Panc1 (cell line): ENCODE measurements at regions not wholly inside any gene's neighbourhood (a gene's known extent, or its start where the extent isn't known, plus 50 kb on each side); places are given as distances from the start of the nearest gene placed in this dataset.

Experiments used
- ATAC-seq: fragments of 200-7000 bp; cut with Tn5 transposase; 2 replicates; pipeline ENCODE4 v1.9.1; 2020; ENCODE audit warnings: mild to moderate bottlenecking, moderate library complexity
- BruUV-seq: library from RNA; stranded (reverse); fragments of 400-500 nt; replicated peaks from 2 replicates; lab custom pipeline; 2021; lab: Mats Ljungman, UMichigan
- CTCF ChIA-PET: fragments of 300-600 bp; sonication (Branson Sonifier 250); formaldehyde crosslinking; loops from one replicate; lab custom pipeline; 2022; ENCODE audit warnings: antibody characterized with exemption; lab: Charles Lee
- POLR2A ChIA-PET: fragments of 300-600 bp; sonication (Branson Sonifier 250); formaldehyde crosslinking; loops from one replicate; lab custom pipeline; 2022; ENCODE audit warnings: antibody characterized with exemption; lab: Charles Lee
- DNase-seq: peaks from one replicate; pipeline ENCODE4 v3.0.0-alpha.2; 2010; ENCODE audit warnings: low read depth, low spot score
- H3K27ac ChIP-seq: 2 replicates; pipeline ENCODE4 v1.5.1; 2011; ENCODE audit warnings: mild to moderate bottlenecking, low read length, inconsistent platforms
- H3K27me3 ChIP-seq: fragments of 200-500 bp; sonication (Bioruptor generic); 2 replicates; pipeline ENCODE4 v1.6.0; 2014; ENCODE audit warnings: low read length, inconsistent platforms; ENCODE audit not compliant: control insufficient read depth, insufficient read depth
- H3K36me3 ChIP-seq: fragments of 200-500 bp; sonication (Bioruptor generic); 2 replicates; pipeline ENCODE4 v1.5.1; 2014; ENCODE audit warnings: inconsistent platforms, mild to moderate bottlenecking, low read length, moderate library complexity; ENCODE audit not compliant: control insufficient read depth, insufficient read depth
- H3K4me1 ChIP-seq: 2 replicates; pipeline ENCODE4 v1.5.1; 2011; ENCODE audit warnings: inconsistent platforms, mild to moderate bottlenecking, low read length, moderate library complexity; ENCODE audit not compliant: control insufficient read depth, insufficient read depth
- H3K4me3 ChIP-seq, 2 experiments: 2 replicates each; pipeline ENCODE4 v1.5.1; 2011 to 2012; ENCODE audit warnings: low read depth in 2 of 2, low read length in 2 of 2, mild to moderate bottlenecking in 2 of 2, inconsistent platforms in 1 of 2, moderate library complexity in 1 of 2
- H3K9me3 ChIP-seq: fragments of 200-500 bp; sonication (Bioruptor generic); 2 replicates; pipeline ENCODE4 v1.5.1; 2014; ENCODE audit warnings: low read depth, mild to moderate bottlenecking, inconsistent platforms, low read length, moderate library complexity; ENCODE audit not compliant: control insufficient read depth, insufficient read depth
- CTCF ChIP-seq: fragments of 450-650 bp; IDR thresholded peaks from 2 replicates; pipeline ENCODE4 v1.5.1; 2017; ENCODE audit warnings: mild to moderate bottlenecking
- POLR2AphosphoS5 ChIP-seq: IDR thresholded peaks from 2 replicates; pipeline ENCODE4 v1.6.1; 2012; ENCODE audit warnings: mild to moderate bottlenecking, low read depth, low read length, moderate library complexity
- REST ChIP-seq, 2 experiments: IDR thresholded peaks; 2 replicates each; pipeline ENCODE4 v1.6.1; 2011 to 2012; ENCODE audit warnings: low read depth in 2 of 2, control low read depth in 1 of 2, low read length in 1 of 2, mild to moderate bottlenecking in 1 of 2, moderate library complexity in 1 of 2; ENCODE audit not compliant: insufficient read depth in 1 of 2
- SIN3A ChIP-seq: IDR thresholded peaks from 2 replicates; pipeline ENCODE4 v1.6.1; 2012; ENCODE audit warnings: low read depth, mild to moderate bottlenecking, low read length, moderate library complexity, borderline replicate concordance; ENCODE audit not compliant: insufficient read depth
- TCF7L2 ChIP-seq: IDR thresholded peaks from 2 replicates; pipeline ENCODE4 v1.6.1; 2011; ENCODE audit warnings: mild to moderate bottlenecking, low read depth, low read length, inconsistent platforms
- in situ Hi-C: cut with HindIII; loops from 2 replicates; pipeline ENCODE4 v1.10.0; 2016; ENCODE audit warnings: low sequenced_read_pairs, low pct_unique_long_range_greater_than_20kb
- intact Hi-C: fragments of 100-400 bp; cut with micrococcal nuclease; formaldehyde crosslinking; loops from one replicate; pipeline ENCODE4 v1.10.0; 2022; ENCODE audit not compliant: unreplicated experiment

- CTCF ChIA-PET, result no interaction called here
- no peaks in the 10 kb centered on the region for H3K4me1 ChIP-seq
- ATAC-seq, result no peak
- no peaks in the 10 kb centered on the region for H3K36me3 ChIP-seq
- DNase-seq, result no peak
- no peak overlapping the region for H3K27ac ChIP-seq
- POLR2A ChIA-PET, result no interaction called here
- H3K27me3 ChIP-seq, result no peaks in the 10 kb centered on the region
- H3K4me3 ChIP-seq, result no peak overlapping the region
- intact Hi-C loops (no loop called here), in situ Hi-C loops (no loop called here)
- no TSS peak for BruUV-seq
- TF ChIP-seq POLR2AphosphoS5 (no peak), CTCF (no peak), SIN3A (no peak), TCF7L2 (no peak), REST (IDR thresholded peaks at IDR 0.05; ENCODE audit: insufficient read depth in 1 of 2, low read depth in 2 of 2, low read length in 1 of 2) (no peak)
- H3K9me3 ChIP-seq, result no peaks in the 10 kb centered on the region
Measured at GRCh38 chr20:48211847-48212246, 426.6 kb upstream of the SULF2 start.

- CTCF ChIA-PET, result no interaction called here
- no peak overlapping the region for H3K4me3 ChIP-seq
- ATAC-seq (no peak), DNase-seq (no peak)
- H3K9me3 ChIP-seq, result no peaks in the 10 kb centered on the region
- no peak for TF ChIP-seq POLR2AphosphoS5
- TF ChIP-seq REST (IDR thresholded peaks at IDR 0.05; ENCODE audit: insufficient read depth in 1 of 2, low read depth in 2 of 2, low read length in 1 of 2), result no peak
- TF ChIP-seq SIN3A, result no peak
- no peak for TF ChIP-seq TCF7L2
- no peak for TF ChIP-seq CTCF
- POLR2A ChIA-PET, result no interaction called here
- intact Hi-C loops, result no loop called here
- BruUV-seq, result no TSS peak
- H3K36me3 ChIP-seq, result no peaks in the 10 kb centered on the region
- no peaks in the 10 kb centered on the region for H3K4me1 ChIP-seq
- no peak overlapping the region for H3K27ac ChIP-seq
- no peaks in the 10 kb centered on the region for H3K27me3 ChIP-seq
- in situ Hi-C loops, result no loop called here
Measured at GRCh38 chr20:48211238-48211637, 426.0 kb upstream of the SULF2 start.
